Stimulated activated CD8-positive, alpha-beta memory T cell treated with anti-CD3 and anti-CD28 coated beads, Interleukin-4, amount 100 ng/mL, for 4 hours (primary cell): ENCODE measurements at regions not wholly inside any gene's neighbourhood (a gene's known extent, or its start where the extent isn't known, plus 50 kb on each side); places are given as distances from the start of the nearest gene placed in this dataset.
"Not testable (repeated sequence)": the region's sequence is repeated elsewhere in the genome, so short reads cannot be mapped to it uniquely, and the experiment has no call there.

ENCODE experiments used
- DNase-seq, 2 donors: peaks; one replicate each; pipeline ENCODE4 v3.0.0-alpha.2; 2020; ENCODE audit warnings: low read depth in 2 of 2, low spot score in 1 of 2

DNA sequence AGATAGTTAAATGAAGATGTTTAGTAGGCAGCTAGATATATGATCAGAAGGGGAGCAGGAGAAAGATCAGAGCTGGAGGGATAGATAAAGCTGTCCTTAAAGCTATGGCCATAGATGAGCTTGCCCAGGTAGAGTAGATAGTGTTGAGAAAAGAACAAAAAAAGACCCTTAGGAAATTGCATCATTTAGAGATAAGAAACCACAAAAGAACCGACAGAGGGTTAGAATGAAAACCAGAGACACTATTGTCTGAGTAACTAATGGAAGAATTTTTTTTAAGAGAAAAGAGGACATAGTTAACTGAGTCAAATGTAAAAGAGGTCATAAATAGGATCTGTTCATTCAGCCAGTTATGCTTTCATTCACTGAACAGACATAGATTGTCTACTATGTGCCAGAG lies 101.8 kb downstream of the TNFAIP3 start:
- DNase-seq: no peak

DNA sequence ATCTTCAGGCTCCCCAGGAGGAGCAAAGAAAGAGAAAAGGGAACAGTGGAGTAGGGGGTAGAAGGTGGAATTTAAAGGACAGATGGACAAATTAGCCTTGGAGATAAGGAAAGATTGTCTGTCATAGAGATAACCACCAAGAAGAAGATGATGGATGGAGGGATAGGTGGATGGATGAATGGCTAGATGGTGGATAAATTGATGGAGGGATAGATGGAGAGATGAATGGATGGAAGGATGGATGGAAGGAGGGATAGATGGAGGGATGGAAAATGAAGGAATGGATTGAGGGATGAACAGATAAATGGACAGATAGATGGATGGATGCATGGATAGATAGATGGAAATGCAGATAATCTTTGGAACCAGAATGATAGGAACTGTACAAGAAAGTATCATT lies 102.8 kb downstream of the TNFAIP3 start:
- DNase-seq: no peak

DNA sequence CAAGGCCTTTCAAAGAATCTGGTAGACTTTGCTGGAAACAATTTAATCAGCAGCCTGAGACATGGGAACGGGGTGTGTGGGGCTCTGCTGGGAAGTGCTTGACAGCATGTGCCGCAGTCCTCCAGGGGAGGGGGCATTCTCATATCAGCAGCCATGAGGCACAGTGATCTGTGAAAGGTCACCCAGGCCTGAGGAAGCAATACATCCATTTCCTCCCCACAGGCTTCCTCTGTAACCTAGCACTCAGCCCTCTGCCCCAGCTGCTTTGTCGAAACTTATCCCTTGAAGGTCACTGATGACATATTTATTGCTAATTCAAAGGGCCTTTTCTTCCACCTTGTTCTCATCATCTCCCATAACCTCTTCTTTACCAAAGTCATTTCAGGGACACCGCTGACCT lies 103.3 kb downstream of the TNFAIP3 start:
- DNase-seq: peak in 1 of 2 donors; percentile 13

DNA sequence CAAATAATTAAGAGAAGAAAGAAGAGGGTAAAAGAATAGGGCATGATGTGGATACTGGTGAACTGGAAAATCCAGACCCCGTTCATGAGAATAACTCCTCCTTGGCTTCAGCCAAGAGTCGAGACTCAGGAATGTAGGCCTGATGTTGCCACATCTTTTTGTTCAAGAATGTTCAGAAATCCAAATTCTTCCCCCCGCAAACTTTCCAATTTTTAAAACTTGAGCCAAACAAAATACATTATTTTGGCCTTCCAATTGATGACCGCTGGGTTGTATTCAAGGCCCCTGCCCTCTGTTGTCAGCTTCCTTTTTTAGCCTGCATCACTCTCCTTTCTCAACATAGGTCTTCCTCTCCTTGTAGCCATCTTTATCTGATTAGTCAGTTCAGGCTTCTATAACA lies 106.1 kb downstream of the TNFAIP3 start:
- DNase-seq: no peak

DNA sequence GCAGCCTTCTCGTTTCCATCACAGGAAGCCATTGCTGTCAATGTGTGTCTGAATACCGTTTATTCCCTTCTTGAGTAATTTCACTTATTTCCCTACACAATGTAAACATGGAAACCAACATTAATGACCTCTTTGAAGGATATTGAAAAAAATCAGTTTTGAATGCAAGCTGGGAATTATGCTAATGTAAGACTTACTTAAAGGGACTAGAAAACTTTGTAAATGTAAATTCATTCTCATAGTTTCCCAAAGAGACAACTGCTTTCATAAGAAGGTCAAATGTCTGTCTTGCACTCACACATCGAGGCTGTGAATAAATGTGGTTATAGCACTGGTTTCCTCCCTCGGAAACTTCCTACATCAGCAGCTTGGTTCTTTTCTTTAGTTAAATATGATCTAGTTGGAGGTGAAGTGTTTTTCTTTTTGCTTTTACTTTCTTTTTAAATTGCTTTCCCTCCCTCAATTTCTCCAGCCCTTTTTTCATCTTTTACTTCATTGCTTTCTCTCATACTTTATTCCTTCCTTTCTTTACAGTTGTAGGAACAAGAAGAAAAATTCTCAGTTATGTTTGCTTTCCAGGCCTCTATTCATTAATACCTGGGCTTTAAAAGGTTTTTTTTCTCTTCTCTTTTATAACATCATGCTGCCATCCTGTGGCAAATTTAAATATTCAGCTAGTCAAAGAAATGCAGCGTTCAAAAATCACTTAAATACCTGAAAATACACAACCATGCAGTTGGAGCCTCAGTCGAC lies 108.3 kb downstream of the TNFAIP3 start:
- DNase-seq: no peak

DNA sequence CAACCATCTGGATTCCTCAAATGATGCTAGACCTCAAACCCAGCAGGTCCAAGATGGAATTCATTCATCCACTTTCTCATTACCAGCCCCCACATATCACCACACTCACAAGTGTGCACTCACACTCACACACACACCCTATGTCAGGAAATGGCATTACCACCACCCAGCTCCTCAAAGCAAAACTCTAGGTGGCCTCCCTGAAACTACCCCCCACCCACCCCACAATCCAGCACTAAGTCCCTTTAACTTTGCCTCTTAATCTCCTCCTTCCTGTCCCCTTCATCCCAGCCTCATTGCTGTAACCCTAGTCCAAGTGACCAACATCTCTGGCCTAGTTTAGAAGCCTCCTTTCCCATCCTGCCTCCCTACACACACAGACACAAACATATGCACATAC lies 109.4 kb downstream of the TNFAIP3 start:
- no peak for DNase-seq

DNA sequence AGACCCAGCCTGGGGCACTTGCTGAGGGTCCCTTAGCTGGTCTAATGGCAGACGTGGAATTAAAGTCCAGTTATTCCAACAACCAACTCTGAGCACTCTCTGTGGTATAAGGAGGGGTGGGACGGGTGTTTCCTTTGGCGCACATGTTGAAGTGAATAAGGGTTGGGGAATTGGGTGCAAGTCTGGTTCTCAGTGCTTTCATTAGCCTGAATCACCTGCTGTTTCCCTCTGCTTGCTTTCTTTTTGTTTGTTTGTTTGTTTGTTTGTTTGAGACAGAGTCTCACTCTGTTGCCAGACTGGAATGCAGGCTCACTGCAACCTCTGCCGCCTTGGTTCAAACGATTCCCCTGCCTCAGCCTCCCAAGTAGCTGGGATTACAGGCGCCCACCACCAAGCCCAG lies 110.1 kb downstream of the TNFAIP3 start:
- DNase-seq: no peak

DNA sequence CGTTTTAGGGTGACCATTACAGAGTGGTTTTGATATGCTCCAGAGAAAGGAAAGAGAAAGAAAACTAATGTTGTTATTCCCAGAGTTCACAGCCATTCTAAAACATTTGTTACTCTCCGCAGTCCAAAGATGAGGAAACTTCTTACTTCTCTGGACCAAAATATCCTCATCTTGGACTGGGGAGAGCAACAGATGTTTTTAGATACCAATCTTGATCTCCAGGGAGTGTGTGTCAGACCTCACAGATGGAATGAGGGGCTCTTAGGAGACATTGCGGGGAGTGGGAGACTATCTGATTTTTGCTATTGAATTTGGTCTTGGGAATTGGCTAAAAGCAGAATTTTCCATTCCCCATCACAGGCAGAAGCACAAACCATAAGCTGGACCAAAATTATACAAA lies 110.8 kb downstream of the TNFAIP3 start:
- no peak for DNase-seq

DNA sequence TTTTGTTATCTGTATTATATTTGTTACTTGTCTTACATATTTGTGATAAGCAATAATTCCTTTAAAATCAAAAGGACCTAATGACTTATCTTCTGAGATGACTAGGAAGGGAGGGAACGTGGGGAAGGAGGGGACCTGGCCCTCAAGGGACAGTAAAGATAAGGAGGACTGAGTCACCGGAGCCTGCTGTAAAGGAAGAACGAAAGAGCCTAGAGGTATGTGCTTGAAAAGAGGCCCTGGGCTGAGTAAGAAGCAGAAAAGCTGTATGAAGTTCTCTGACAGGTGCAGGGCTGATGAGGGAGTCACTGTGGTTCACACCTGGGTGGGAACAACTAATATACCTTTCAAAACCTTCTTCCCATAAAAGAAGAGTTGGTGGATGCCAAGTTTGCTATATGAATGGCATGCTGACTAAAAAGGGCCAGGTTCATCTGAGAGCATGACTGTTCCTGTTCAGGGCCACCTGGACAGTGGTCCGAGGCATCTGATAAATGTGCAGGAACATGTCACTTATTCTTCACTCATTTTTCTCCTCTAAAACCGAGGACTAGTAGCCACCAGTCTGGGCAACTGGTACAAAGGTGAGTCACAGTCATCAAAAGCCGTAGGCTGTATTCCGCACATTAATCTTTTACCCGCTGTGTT lies 111.3 kb downstream of the TNFAIP3 start:
- no peak for DNase-seq

DNA sequence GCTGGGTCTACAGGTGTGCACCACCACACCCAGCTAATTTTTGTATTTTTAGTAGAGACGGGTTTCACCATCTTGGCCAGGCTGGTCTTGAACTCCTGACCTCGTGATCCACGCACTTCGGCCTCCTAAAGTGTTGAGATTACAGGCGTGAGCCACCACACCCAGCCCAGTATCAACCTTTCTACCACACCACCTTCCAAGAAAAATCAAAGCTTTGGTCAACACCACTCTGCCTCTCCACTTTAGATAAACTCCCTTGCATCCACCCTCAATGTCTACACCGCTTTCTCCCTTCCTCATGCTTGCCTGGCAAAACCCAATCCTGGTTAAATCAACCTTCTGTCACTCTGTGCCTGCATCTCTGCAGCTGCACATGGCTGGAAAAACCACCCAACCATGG lies 112.2 kb downstream of the TNFAIP3 start:
- not testable (repeated sequence) for DNase-seq

DNA sequence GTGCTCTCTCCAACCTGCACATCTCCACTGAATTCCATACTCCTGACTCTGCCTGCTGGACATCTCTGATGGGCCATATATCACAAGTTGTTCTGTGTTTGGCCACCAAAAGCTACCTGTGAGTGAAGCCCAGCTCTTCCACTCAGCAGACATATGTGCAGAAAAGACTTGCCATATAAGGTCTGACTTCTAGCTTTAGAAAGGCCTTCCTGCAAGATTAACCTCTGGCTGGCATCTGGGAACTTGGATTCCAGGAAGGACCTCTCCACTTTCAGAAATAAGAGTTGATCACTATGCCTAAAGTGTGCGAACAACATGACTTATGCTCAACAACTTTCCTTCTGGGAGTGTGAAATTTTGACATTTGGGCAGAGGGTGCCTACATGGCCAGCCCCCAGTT lies 113.7 kb downstream of the TNFAIP3 start:
- no peak for DNase-seq

DNA sequence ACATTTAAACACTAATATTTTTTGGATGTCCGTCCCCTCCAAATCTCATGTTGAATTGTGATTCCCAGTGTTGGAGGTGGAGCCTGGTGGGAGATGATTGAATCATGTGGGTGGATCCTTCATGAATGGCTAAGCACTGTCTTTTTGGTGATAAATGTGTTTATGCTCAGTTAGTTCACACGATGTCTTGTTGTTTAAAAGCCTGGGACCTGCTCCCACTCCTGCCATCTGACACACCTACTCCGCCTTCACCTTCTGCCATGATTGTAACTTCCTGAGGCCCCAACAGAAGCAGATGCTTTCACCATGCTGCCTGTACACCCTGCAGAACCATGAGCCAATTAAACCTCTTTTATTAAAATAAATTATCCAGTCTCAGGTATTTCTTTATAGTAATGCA lies 114.7 kb downstream of the TNFAIP3 start:
- DNase-seq: no peak

DNA sequence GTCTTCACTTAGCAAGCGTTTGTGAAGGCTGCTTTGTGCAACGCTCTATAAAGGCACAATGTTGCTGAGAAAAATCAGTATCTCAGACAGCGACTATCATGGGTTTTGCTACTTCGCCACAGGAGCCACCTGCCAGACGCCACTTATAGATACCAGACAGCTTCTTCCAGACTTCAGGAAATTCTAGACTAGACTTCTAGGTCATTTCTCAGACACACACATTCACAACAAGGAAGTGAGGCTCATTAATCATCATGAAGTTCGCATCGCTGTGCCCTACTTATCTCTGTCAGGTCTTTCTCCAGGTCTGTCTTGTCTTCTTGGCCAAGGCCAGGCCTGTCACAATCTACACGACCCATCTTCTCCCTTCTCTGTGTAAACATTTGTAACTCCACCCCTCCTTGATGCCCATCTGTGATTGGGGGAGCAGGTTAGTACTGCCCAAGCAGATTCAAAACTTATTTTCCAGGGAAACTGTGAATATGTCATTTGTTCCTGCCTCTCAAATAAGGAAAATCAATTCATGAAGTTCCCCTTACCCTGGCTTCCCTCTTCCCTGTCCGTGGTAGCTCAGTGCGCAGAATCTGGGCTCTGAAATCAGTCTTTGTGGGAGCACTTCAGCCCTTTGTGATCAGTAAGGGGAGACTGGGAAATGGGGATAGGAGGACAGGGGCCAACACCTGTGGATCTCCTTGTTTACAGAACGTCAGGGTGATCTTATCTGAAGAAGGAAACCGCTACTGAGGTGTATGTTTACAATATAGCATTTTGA lies 115.5 kb downstream of the TNFAIP3 start:
- DNase-seq: no peak

DNA sequence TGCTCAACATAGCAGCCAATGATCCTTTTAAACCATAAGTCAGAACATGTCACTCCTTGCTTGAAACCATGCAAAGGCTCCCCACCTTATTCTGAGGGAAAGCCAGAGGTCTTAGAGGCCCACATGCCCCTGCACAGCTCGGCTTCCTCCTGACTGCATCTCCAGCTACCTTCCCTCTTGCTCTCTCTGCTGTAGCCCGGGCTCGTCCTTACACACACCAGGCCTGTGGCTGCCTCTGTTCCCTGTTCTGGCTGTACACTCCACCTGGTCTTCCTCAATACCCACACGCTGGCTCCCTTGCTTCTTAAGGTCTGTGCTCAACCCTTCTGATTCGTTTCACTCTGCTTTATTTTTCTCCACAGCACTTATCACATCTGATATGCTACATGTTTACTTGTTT lies 116.2 kb downstream of the TNFAIP3 start:
- DNase-seq: no peak

DNA sequence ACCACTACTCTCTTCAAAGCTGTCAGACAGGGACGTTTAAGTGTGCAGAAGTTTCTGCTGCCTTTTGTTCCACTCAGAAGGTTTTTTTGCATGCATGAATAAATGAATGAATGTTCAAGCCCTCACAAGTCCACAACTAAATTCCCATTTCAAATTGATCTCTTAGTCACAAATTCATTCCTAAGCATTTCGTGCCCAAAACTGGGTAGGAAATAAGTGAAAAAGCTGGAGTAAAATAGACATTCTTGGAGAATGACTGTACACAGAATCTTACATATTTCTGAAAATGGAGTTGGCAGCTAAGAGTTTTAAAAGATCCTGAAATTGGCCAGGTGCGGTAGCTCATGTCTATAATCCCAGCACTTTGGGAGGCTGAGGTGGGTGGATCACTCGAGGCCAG lies 117.6 kb downstream of the PERP start:
- no peak for DNase-seq

DNA sequence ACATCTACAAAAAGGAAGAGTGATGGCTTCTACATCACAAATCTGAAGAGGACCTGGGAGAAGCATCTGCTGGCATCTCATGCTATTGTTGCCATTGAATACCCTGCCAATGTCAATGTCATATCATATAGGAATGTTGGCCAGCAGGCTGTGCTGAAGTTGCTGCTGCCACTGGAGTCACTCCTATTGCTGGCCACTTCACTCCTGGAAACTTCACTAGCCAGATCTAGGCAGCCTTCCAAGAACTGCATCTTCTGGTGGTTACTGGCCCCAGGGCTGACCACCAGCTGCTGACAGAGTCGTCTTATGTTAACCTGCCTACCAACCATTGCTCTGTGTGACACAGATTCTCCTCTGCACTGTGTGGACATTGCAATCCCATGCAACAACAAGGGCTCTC lies 111.8 kb downstream of the PERP start:
- DNase-seq: no peak

DNA sequence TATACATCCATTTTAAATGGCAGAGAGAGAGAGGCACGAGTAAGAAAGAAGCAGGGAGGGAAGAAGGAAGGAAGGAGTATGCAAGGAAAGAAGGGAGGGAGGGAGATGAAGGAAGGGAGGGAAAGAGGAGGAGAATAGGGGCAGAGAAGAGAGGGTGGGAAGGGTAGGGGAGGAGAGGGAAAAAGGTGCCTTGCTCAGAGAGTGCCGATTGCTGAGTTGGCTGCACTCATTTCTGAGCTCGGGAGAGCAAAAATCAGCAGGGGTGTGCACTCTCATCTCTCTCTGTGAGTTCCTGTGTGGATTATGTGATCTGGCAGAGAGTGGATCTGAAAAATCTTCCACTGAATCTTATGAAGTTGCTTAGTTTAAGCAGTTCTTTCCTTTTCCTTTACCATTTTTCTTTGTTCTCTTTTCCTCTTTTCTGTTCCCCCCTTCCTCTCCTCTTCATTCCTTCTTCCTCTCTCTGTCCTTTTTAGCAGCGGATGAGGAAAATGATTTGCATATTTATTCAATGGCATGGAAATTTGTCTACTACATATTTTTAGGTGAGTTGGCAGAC lies 108.7 kb downstream of the PERP start:
- no peak for DNase-seq

DNA sequence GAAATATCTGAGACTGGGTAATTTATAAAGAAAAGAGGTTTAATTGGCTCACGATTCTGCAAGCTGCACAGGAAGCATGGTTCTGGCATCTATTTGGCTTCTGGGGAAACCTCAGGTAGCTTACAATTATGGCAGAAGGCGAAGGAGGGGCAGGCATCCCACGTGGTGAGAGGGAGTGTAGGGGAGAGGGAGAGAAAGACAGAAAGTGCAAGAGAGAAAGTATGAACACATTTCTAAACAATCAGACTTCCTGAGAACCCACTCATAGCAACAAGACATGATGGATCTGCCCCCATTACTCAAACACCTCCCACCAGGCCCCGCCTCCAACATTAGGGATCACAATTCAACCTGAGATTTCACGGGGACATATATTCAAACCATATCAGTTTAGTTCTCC lies 107.4 kb downstream of the PERP start:
- DNase-seq: no peak

DNA sequence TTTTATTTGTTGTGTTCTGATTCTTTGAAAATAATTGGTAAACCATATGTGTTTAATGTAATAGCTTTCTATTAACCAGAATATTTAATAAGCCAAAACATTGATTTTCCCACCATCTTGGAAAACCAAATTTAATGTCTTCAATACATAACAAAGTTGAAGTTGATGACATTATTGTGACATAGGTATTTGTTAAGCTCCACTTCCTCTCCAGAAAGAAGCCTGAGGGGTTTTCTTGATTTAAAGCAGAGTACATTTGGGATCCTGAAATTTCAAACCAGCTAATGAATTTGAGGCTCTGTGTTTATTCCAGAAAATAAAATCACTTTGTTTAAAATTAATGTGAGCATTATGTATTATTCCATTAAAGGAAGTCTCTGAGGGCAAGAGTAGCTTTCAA lies 106.3 kb downstream of the PERP start:
- DNase-seq: no peak

DNA sequence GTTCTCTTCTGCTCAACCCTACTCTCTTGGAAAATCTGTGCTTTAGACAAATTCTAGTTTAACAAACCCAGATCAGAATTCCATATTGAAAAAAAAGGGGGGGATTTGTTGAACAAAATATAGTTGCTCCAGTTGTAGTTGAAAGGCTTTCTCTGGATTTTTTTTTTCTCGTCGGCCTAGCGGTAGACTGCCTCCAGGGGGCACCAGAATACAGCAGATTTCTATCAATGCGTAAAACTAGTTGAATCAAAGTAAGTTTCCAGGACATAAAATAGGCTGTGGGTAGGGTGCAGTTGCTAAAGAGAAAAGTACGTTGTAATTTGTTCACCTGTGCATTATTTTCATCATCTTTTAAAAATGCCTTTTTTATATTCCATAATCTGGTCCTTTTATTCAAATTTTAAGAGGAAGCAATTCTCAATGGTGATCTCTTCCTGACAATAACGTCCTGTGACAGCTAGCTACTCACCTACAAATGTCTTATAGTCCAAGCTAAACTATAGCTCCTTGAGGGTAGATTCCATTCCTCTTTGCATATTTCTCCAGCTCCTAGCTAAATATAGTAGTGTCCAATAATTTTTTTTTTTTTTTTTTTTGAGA lies 105.4 kb downstream of the PERP start:
- DNase-seq: peak; percentile 30 to 43

DNA sequence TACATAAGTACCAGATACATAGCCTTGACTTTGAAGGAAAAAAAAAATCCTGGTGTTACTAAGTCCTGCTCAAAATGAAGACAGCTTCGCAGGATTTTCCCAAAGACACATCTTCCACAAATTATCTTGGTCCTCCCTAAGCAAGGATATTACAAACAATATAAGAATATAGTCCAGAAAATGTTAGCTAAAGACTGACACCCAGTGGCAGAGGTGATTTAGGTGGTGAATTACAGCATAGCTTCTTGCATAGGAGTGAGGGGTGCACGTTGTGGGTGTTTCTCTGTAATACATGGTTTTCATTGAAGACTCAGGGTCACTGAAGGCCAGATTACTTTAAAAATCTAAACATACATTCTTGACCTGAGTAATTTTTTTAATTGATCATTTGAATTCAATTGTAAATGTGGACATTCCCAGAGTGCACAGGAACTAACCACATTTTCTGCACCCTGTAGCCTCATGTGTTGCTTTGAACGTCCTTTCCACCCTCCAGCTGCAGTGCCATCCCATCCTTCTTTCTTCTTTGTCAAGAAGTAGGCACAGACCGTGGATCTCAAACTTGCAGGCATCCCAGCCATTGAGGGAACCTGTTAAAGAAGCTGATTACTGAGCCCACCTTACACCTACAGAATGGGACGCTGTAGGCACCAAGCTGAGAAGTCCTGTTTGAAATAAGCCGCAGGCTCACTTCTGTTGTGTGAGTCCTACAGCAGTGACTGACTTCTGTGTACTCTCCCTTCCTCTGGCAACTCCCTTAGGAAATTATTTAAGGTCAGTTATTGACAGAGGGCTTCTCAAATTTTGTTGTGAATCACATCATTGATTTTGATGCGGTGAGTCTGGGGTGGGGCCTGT lies 102.6 kb downstream of the PERP start:
- no peak for DNase-seq
